ENCODE measurements at regions not wholly inside any gene's neighbourhood (a gene's known extent, or its start where the extent isn't known, plus 50 kb on each side); places are given as distances from the start of the nearest gene placed in this dataset.

- Histone ChIP-seq H3K9me3 (replicated peaks) (no peaks in the 10 kb centered on the region; the same call in 1 of the 2 replicates), H3K4me3 (no peak overlapping the region), H3K27ac (no peak overlapping the region), H3K4me1 (replicated peaks) (no peaks in the 10 kb centered on the region), H3K36me3 (no peaks in the 10 kb centered on the region), H3K27me3 (replicated peaks) (no peaks in the 10 kb centered on the region)
- no peak for DNase-seq (ENCODE audit: low read depth in 1 of 2, low spot score in 2 of 2)
Measured at GRCh38 chr10:10475812-10476211, 541.9 kb upstream of the CELF2 start.

DNA sequence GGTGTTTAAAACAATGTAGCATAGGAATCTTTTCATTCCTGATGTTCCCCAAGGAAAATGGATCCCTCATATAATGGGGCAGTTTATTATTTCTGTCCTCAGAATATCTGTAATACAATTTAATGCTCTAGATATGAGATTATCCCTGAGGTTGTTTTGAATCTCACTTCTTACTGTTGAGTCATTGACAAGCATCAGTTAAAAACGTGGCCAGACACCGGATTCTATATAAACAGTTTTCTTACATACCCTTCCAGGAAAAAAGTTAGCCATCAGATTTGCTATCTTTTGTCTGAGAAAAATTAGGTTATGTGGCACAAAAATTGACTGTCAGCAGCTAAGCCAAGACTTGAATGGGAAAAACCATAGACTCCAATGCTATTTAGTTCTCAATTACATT, 539.8 kb upstream of the CELF2 start:
- no peaks in the 10 kb centered on the region; the same call in 1 of the 2 replicates for H3K9me3 ChIP-seq (replicated peaks)
- H3K27ac ChIP-seq: no peak overlapping the region
- H3K4me1 ChIP-seq (replicated peaks): no peaks in the 10 kb centered on the region
- DNase-seq (ENCODE audit: low read depth in 1 of 2, low spot score in 2 of 2): no peak
- no peaks in the 10 kb centered on the region for H3K27me3 ChIP-seq (replicated peaks)
- no peak overlapping the region for H3K4me3 ChIP-seq
- no peaks in the 10 kb centered on the region for H3K36me3 ChIP-seq

GRCh38 chr10:10479465-10479864, 538.2 kb upstream of the CELF2 start:
- DNase-seq (ENCODE audit: low read depth in 1 of 2, low spot score in 2 of 2): no peak
- H3K4me3 ChIP-seq: no peak overlapping the region
- no peaks in the 10 kb centered on the region; the same call in 1 of the 2 replicates for H3K9me3 ChIP-seq (replicated peaks)
- H3K27me3 ChIP-seq (replicated peaks): no peaks in the 10 kb centered on the region
- no peaks in the 10 kb centered on the region for H3K4me1 ChIP-seq (replicated peaks)
- no peak overlapping the region for H3K27ac ChIP-seq
- H3K36me3 ChIP-seq: no peaks in the 10 kb centered on the region

- Histone ChIP-seq H3K27ac (no peak overlapping the region), H3K4me3 (no peak overlapping the region), H3K4me1 (replicated peaks) (no peaks in the 10 kb centered on the region), H3K27me3 (replicated peaks) (no peaks in the 10 kb centered on the region), H3K9me3 (replicated peaks) (no peaks in the 10 kb centered on the region; the same call in 1 of the 2 replicates), H3K36me3 (no peaks in the 10 kb centered on the region)
- DNase-seq (ENCODE audit: low read depth in 1 of 2, low spot score in 2 of 2): no peak
Measured at GRCh38 chr10:10482613-10483012, 535.1 kb upstream of the CELF2 start.

DNA sequence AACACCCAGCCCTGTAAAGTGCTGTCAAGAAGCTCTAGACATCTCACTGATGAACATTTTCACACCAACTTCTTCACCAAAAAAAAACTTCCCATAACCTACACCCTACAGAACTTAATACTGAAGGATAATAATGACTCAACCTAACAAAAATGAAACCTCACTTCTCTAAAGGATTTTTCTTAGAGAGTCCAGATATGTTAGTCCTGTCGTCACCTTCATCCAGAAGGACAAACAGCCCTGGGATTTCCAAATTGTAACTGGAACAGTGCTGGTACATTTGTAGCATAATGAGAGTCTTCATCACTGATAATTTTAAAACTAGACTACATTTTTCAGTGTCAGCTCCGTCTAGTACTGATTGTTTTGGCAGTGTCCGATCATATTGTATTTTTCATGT, 528.6 kb upstream of the CELF2 start:
- no peaks in the 10 kb centered on the region for H3K4me1 ChIP-seq (replicated peaks)
- H3K27me3 ChIP-seq (replicated peaks): no peaks in the 10 kb centered on the region
- H3K36me3 ChIP-seq: no peaks in the 10 kb centered on the region
- no peak overlapping the region for H3K27ac ChIP-seq
- 0 out of 2 replicates have a peak, but pooled peaks cover 2% of the 10 kb centered on the region for H3K9me3 ChIP-seq (replicated peaks)
- DNase-seq (ENCODE audit: low read depth in 1 of 2, low spot score in 2 of 2): no peak
- H3K4me3 ChIP-seq: no peak overlapping the region

DNA sequence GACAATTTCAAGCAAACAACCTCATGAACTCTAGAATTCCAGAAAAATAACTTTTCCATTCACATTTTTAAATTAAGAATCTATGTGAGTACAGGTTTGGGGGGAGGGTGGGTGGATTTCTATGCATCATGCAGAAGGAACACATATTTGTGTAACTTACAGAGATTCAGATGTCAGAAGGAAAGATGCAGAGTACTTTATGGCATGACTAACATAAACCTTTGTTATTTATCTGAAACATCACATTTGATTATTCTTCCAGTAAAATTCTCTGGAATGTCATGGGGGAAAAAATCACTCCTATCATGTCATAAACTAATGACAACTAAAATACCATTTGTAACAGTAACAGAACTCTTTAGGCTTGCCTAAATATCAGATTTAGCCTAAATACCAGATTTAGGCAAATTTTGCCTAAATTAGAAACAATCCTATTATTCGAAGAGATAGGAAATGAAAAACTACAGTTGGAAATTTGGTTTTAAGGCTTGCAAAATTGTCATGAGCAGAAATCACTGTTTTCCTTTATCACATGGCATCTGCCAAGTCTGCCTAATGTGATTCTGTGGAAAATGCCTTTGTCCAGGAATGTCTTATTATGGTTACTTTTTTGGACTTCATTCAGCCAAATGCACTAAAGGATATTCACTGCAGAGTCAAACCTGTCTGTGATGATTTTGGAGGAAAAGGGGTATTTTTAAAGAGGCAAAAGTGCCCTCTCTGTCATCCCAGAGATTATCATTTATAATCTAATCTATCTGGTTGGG, 527.7 kb upstream of the CELF2 start:
- H3K36me3 ChIP-seq: no peaks in the 10 kb centered on the region
- H3K27ac ChIP-seq: no peak overlapping the region
- H3K4me1 ChIP-seq (replicated peaks): no peaks in the 10 kb centered on the region
- no peaks in the 10 kb centered on the region for H3K27me3 ChIP-seq (replicated peaks)
- H3K9me3 ChIP-seq (replicated peaks): 0 out of 2 replicates have a peak, but pooled peaks cover 2% of the 10 kb centered on the region
- no peak overlapping the region for H3K4me3 ChIP-seq
- no peak for DNase-seq (ENCODE audit: low read depth in 1 of 2, low spot score in 2 of 2)

- no peak for DNase-seq (ENCODE audit: low read depth in 1 of 2, low spot score in 2 of 2)
- Histone ChIP-seq H3K9me3 (replicated peaks) (0 out of 2 replicates have a peak, but pooled peaks cover 2% of the 10 kb centered on the region), H3K36me3 (no peaks in the 10 kb centered on the region), H3K27ac (no peak overlapping the region), H3K4me3 (no peak overlapping the region), H3K27me3 (replicated peaks) (no peaks in the 10 kb centered on the region), H3K4me1 (replicated peaks) (no peaks in the 10 kb centered on the region)
Measured at GRCh38 chr10:10490581-10490980, 527.1 kb upstream of the CELF2 start.

DNA sequence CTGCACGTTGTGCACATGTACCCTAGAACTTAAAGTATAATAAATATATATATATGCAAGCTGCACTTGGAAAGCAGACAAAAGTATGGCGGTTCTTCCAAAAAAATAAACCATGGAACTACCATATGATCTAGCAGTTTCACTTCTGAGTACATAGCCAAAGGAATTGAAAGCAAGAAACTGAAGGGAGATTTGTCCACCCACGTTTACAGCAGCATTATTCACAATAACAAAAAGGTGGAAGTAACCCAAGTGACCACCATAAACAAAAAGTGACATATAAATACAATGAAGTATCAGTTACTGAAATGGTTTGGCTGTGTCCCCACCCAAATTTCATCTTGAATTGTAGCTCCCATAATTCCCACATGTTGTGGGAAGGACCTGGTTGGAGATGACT, 525.3 kb upstream of the CELF2 start:
- Histone ChIP-seq H3K4me1 (replicated peaks) (no peaks in the 10 kb centered on the region), H3K4me3 (no peak overlapping the region), H3K9me3 (replicated peaks) (0 out of 2 replicates have a peak, but pooled peaks cover 2% of the 10 kb centered on the region), H3K36me3 (no peaks in the 10 kb centered on the region), H3K27me3 (replicated peaks) (no peaks in the 10 kb centered on the region), H3K27ac (no peak overlapping the region)
- no peak for DNase-seq (ENCODE audit: low read depth in 1 of 2, low spot score in 2 of 2)

GRCh38 chr10:10493833-10494232, 523.8 kb upstream of the CELF2 start:
- H3K4me1 ChIP-seq (replicated peaks): no peaks in the 10 kb centered on the region
- H3K27ac ChIP-seq: no peak overlapping the region
- H3K9me3 ChIP-seq (replicated peaks): 0 out of 2 replicates have a peak, but pooled peaks cover 2% of the 10 kb centered on the region
- H3K36me3 ChIP-seq: no peaks in the 10 kb centered on the region
- DNase-seq (ENCODE audit: low read depth in 1 of 2, low spot score in 2 of 2): no peak
- no peak overlapping the region for H3K4me3 ChIP-seq
- no peaks in the 10 kb centered on the region for H3K27me3 ChIP-seq (replicated peaks)

DNA sequence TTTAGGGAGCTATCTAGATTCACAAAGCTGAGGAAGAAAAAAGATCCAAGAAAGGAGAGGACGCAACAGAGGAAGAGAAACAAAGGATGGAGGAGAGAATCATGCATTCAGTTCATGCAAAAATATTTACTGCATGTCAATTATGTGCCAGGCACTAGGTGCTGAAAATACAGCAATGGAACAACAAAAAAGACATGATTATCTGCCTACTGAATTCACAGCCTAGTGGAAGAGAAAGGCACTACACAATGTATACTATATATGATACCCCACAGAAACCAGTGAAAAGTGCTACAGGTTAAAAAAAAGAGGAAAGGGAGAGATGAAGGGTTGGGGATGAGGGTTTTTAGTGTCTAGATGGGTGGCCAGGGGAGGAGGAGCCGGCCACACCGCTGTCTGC, 520.4 kb upstream of the CELF2 start:
- Histone ChIP-seq H3K27me3 (replicated peaks) (no peaks in the 10 kb centered on the region), H3K4me3 (no peak overlapping the region)

DNA sequence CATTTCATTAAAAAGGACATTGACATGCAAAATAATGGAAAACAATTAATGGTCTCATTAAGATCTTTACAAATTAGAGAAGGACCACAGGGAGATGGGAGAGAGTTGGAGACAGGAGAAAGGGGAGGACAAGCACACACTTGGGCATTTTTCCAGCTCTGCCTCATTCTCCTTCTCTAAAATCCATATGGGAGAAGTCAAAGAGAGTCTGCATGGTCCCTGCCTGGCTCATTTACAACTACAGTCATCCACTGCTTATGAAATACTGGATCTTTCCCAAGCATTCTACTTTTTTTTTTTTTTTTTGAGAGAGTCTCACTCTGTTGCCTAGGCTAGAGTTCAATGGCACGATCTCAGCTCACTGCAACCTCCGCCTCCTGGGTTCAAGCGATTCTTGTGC, 518.9 kb upstream of the CELF2 start:
- DNase-seq (ENCODE audit: low read depth in 1 of 2, low spot score in 2 of 2): no peak
- no peaks in the 10 kb centered on the region; the same call in 1 of the 2 replicates for H3K9me3 ChIP-seq (replicated peaks)
- H3K27ac ChIP-seq: no peak overlapping the region
- H3K27me3 ChIP-seq (replicated peaks): no peaks in the 10 kb centered on the region
- no peaks in the 10 kb centered on the region for H3K4me1 ChIP-seq (replicated peaks)
- H3K36me3 ChIP-seq: no peaks in the 10 kb centered on the region
- H3K4me3 ChIP-seq: no peak overlapping the region

More for the DNA sequence above, 520.4 kb upstream of the CELF2 start:
- DNase-seq (ENCODE audit: low read depth in 1 of 2, low spot score in 2 of 2): no peak
- Histone ChIP-seq H3K27ac (no peak overlapping the region), H3K9me3 (replicated peaks) (peaks cover 2% of the 10 kb centered on the region; the same call in 1 of the 2 replicates), H3K4me1 (replicated peaks) (no peaks in the 10 kb centered on the region), H3K36me3 (no peaks in the 10 kb centered on the region)

DNA sequence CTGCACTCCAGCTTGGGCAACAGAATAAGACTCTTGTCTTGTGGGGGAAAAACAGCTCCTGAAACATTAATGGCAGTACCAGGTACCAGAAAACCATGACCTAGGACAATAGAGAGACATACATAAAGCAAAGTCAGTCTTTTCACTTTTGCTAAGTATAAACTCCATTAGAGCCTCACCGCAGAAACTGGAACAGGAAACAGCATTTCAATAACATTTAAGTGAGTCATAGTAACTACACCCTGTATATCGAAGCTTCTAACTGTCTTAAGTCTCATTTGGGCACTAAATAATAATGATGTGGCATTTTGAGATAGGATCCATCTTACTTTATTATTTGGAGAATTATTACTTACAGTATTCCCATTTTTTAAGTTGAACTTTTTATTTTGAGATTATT, 517.8 kb upstream of the CELF2 start:
- Histone ChIP-seq H3K9me3 (replicated peaks) (no peaks in the 10 kb centered on the region; the same call in 1 of the 2 replicates), H3K4me1 (replicated peaks) (no peaks in the 10 kb centered on the region), H3K27ac (no peak overlapping the region), H3K4me3 (no peak overlapping the region), H3K36me3 (no peaks in the 10 kb centered on the region), H3K27me3 (replicated peaks) (no peaks in the 10 kb centered on the region)
- DNase-seq (ENCODE audit: low read depth in 1 of 2, low spot score in 2 of 2): no peak

DNA sequence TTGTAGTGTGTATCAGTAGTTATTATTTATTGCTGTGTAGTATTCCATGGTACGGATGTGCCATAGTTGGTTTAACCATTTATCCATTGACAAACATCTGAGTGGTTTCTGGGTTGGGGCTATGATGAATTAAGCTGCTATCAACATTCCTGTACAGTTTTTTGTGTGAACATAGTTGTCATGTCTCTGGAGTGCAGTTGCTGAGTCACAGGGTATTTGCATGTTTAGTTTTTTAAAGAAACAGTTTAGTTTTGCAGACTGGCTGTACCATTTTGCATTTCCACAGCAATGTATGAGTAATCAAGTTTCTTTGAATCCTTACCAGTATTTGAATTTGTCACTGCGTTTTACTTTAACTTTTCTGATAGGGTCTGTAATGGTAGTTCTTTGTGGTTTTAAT, 516.7 kb upstream of the CELF2 start:
- no peak overlapping the region for H3K27ac ChIP-seq
- H3K27me3 ChIP-seq (replicated peaks): no peaks in the 10 kb centered on the region
- no peak for DNase-seq (ENCODE audit: low read depth in 1 of 2, low spot score in 2 of 2)
- H3K4me3 ChIP-seq: no peak overlapping the region
- H3K9me3 ChIP-seq (replicated peaks): no peaks in the 10 kb centered on the region; the same call in 1 of the 2 replicates
- no peaks in the 10 kb centered on the region for H3K4me1 ChIP-seq (replicated peaks)
- H3K36me3 ChIP-seq: no peaks in the 10 kb centered on the region

DNA sequence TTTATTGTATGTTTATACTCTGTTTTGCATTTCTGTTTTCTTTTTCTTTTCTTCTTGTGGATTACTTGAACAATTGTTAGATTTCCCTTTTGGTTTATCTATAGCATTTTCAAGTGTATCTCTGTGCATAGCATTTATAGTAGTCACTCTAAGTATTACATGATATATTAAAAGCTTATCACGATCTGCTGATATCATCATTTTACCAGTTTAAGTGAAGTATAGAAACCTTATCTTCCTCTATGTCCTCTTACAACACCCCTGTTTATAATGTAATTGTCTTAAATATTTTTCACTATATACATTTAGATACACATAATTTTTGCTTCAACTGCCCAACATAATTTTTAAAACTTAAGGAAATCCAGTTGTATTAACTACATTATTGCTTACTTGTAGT, 513.9 kb upstream of the CELF2 start:
- Histone ChIP-seq H3K27me3 (replicated peaks) (no peaks in the 10 kb centered on the region), H3K9me3 (replicated peaks) (no peaks in the 10 kb centered on the region; the same call in 1 of the 2 replicates), H3K36me3 (no peaks in the 10 kb centered on the region), H3K4me1 (replicated peaks) (no peaks in the 10 kb centered on the region), H3K27ac (no peak overlapping the region), H3K4me3 (no peak overlapping the region)
- DNase-seq (ENCODE audit: low read depth in 1 of 2, low spot score in 2 of 2): no peak
